ENCODE measurements at regions not wholly inside any gene's neighbourhood (a gene's known extent, or its start where the extent isn't known, plus 50 kb on each side); places are given as distances from the start of the nearest gene placed in this dataset.

DNA sequence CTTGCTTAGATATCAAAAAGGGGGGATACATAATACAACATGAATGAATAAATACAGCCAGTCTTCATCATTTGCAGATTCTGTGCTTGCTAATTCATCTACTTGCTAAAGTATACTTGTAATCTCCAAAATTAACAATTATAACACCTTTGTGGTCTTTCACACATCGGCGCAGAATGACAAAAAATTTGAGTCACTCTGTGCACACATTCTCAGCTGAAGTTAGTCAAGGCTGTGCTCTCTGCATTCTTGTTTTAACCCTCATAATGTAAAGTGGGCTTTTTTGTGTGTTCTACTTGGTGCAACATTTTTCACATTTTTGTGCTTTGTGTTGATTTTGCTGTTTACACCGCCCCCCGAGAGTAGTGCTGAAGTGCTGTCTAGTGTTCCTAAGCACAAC lies 65.8 kb upstream of the GPRIN3 start:
- no peak overlapping the region for H4K8ac ChIP-seq (ENCODE audit: low read depth, low read length)
- peaks cover 0 to 3% of the 10 kb centered on the region in 2 donors for H3K4me1 ChIP-seq (ENCODE audit: control insufficient read depth in 2 of 2, insufficient read depth in 1 of 2, low read depth in 1 of 2, low read length in 2 of 2)
- H3K4ac ChIP-seq (ENCODE audit: low read length), result no peak overlapping the region
- H3K18ac ChIP-seq (ENCODE audit: low read length), result no peak overlapping the region
- H3K4me3 ChIP-seq (ENCODE audit: low read length in 2 of 2), result no peak overlapping the region
- no peak overlapping the region for H2AK5ac ChIP-seq (ENCODE audit: low read depth, low read length)
- H4K91ac ChIP-seq (ENCODE audit: low read depth, low read length, poor library complexity), result no peak overlapping the region
- no peak overlapping the region for H3K14ac ChIP-seq (ENCODE audit: low read length)
- H3K36me3 ChIP-seq (replicated peaks in 1 of 2; ENCODE audit: control insufficient read depth in 2 of 2, insufficient read depth in 2 of 2, low read length in 2 of 2), result no peaks in the 10 kb centered on the region
- no peak overlapping the region for H2BK12ac ChIP-seq (ENCODE audit: low read length)
- H2BK5ac ChIP-seq (ENCODE audit: low read length), result no peak overlapping the region
- WGBS, 2 donors (ENCODE audit: extremely low coverage in 2 of 2, insufficient read length in 2 of 2, insufficient replicate concordance in 1 of 2), result no CpG with 5 or more reads among the region's 4 CpGs
- no peak overlapping the region for H2BK120ac ChIP-seq (ENCODE audit: low read depth, low read length)
- no peak overlapping the region for H3K4me2 ChIP-seq (ENCODE audit: insufficient read depth, low read length, poor library complexity, severe bottlenecking)
- H3K79me1 ChIP-seq (ENCODE audit: low read depth, low read length), result no peaks in the 10 kb centered on the region
- no peak for DNase-seq (ENCODE audit: low spot score)
- H2AFZ ChIP-seq (ENCODE audit: low read length), result no peak overlapping the region
- no peak overlapping the region for H3K27ac ChIP-seq (replicated peaks; ENCODE audit: low read length)
- H3K9me3 ChIP-seq (replicated peaks in 1 of 2; ENCODE audit: control insufficient read depth in 2 of 2, insufficient read depth in 1 of 2, low read depth in 1 of 2, low read length in 2 of 2), result no peaks in the 10 kb centered on the region
- no peaks in the 10 kb centered on the region for H3K27me3 ChIP-seq (ENCODE audit: control insufficient read depth in 3 of 3, insufficient read depth in 3 of 3, low read depth in 1 of 3, low read length in 3 of 3)
- H2BK15ac ChIP-seq (ENCODE audit: low read length), result no peak overlapping the region
- H3K9ac ChIP-seq (ENCODE audit: low read depth, low read length, poor library complexity), result no peak overlapping the region
- no peak overlapping the region for H3K23ac ChIP-seq (ENCODE audit: low read depth, low read length, poor library complexity)

- Histone ChIP-seq H2BK15ac (ENCODE audit: low read length) (no peak overlapping the region), H2BK5ac (ENCODE audit: low read length) (no peak overlapping the region), H3K27ac (replicated peaks; ENCODE audit: low read length) (no peak overlapping the region), H3K9ac (ENCODE audit: low read depth, low read length, poor library complexity) (no peak overlapping the region), H3K4me1 (ENCODE audit: control insufficient read depth in 2 of 2, insufficient read depth in 1 of 2, low read depth in 1 of 2, low read length in 2 of 2) (peaks cover 0 to 3% of the 10 kb centered on the region in 2 donors), H2BK120ac (ENCODE audit: low read depth, low read length) (no peak overlapping the region), H3K14ac (ENCODE audit: low read length) (no peak overlapping the region), H4K8ac (ENCODE audit: low read depth, low read length) (no peak overlapping the region), H3K18ac (ENCODE audit: low read length) (no peak overlapping the region), H3K23ac (ENCODE audit: low read depth, low read length, poor library complexity) (no peak overlapping the region), H3K4me2 (ENCODE audit: insufficient read depth, low read length, poor library complexity, severe bottlenecking) (no peak overlapping the region), H2BK12ac (ENCODE audit: low read length) (no peak overlapping the region), H4K91ac (ENCODE audit: low read depth, low read length, poor library complexity) (no peak overlapping the region), H2AFZ (ENCODE audit: low read length) (no peak overlapping the region), H3K4me3 (ENCODE audit: low read length in 2 of 2) (no peak overlapping the region), H3K79me1 (ENCODE audit: low read depth, low read length) (no peaks in the 10 kb centered on the region), H3K27me3 (ENCODE audit: control insufficient read depth in 3 of 3, insufficient read depth in 3 of 3, low read depth in 1 of 3, low read length in 3 of 3) (no peaks in the 10 kb centered on the region), H3K9me3 (replicated peaks in 1 of 2; ENCODE audit: control insufficient read depth in 2 of 2, insufficient read depth in 1 of 2, low read depth in 1 of 2, low read length in 2 of 2) (no peaks in the 10 kb centered on the region), H3K4ac (ENCODE audit: low read length) (no peak overlapping the region), H2AK5ac (ENCODE audit: low read depth, low read length) (no peak overlapping the region), H3K36me3 (replicated peaks in 1 of 2; ENCODE audit: control insufficient read depth in 2 of 2, insufficient read depth in 2 of 2, low read length in 2 of 2) (no peaks in the 10 kb centered on the region)
- DNase-seq (ENCODE audit: low spot score), result no peak
- no CpG with 5 or more reads among the region's 3 CpGs for WGBS, 2 donors (ENCODE audit: extremely low coverage in 2 of 2, insufficient read length in 2 of 2, insufficient replicate concordance in 1 of 2)
Measured at GRCh38 chr4:89371614-89372013, 64.0 kb upstream of the GPRIN3 start.

DNA sequence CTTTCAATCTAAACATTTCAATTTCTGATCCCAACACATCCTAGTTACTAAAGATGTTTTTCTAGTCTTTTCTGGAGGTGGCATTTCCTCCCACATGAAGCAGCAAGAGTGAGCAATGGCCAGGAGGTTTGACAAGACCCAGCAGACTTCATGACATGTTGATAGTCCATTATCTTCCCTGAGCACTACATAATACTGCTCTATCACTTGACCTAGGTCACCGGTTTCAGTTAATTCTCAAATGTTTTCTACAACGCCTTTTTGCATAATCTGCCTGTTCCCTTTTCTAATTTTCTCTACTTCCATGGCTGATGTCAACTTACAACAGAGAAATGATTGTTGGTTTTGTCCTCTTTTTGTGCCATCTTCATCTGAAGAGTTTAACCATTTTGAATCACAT lies 62.0 kb upstream of the GPRIN3 start:
- no peak overlapping the region for H2BK5ac ChIP-seq (ENCODE audit: low read length)
- no peak overlapping the region for H4K91ac ChIP-seq (ENCODE audit: low read depth, low read length, poor library complexity)
- no peak overlapping the region for H3K27ac ChIP-seq (replicated peaks; ENCODE audit: low read length)
- H3K14ac ChIP-seq (ENCODE audit: low read length), result no peak overlapping the region
- no peak overlapping the region for H2AK5ac ChIP-seq (ENCODE audit: low read depth, low read length)
- no peak overlapping the region for H4K8ac ChIP-seq (ENCODE audit: low read depth, low read length)
- peaks cover 0 to 3% of the 10 kb centered on the region in 2 donors for H3K4me1 ChIP-seq (ENCODE audit: control insufficient read depth in 2 of 2, insufficient read depth in 1 of 2, low read depth in 1 of 2, low read length in 2 of 2)
- H3K4ac ChIP-seq (ENCODE audit: low read length), result no peak overlapping the region
- no peak overlapping the region for H3K4me2 ChIP-seq (ENCODE audit: insufficient read depth, low read length, poor library complexity, severe bottlenecking)
- no peak overlapping the region for H3K9ac ChIP-seq (ENCODE audit: low read depth, low read length, poor library complexity)
- no peaks in the 10 kb centered on the region for H3K9me3 ChIP-seq (replicated peaks in 1 of 2; ENCODE audit: control insufficient read depth in 2 of 2, insufficient read depth in 1 of 2, low read depth in 1 of 2, low read length in 2 of 2)
- no peaks in the 10 kb centered on the region for H3K79me1 ChIP-seq (ENCODE audit: low read depth, low read length)
- H3K27me3 ChIP-seq (ENCODE audit: control insufficient read depth in 3 of 3, insufficient read depth in 3 of 3, low read depth in 1 of 3, low read length in 3 of 3), result no peaks in the 10 kb centered on the region
- no peak overlapping the region for H2BK120ac ChIP-seq (ENCODE audit: low read depth, low read length)
- H3K23ac ChIP-seq (ENCODE audit: low read depth, low read length, poor library complexity), result no peak overlapping the region
- no peak overlapping the region for H3K4me3 ChIP-seq (ENCODE audit: low read length in 2 of 2)
- no CpG with 5 or more reads among the region's 2 CpGs for WGBS, 2 donors (ENCODE audit: extremely low coverage in 2 of 2, insufficient read length in 2 of 2, insufficient replicate concordance in 1 of 2)
- no peaks in the 10 kb centered on the region for H3K36me3 ChIP-seq (replicated peaks in 1 of 2; ENCODE audit: control insufficient read depth in 2 of 2, insufficient read depth in 2 of 2, low read length in 2 of 2)
- DNase-seq (ENCODE audit: low spot score), result no peak
- H2BK15ac ChIP-seq (ENCODE audit: low read length), result no peak overlapping the region
- H3K18ac ChIP-seq (ENCODE audit: low read length), result no peak overlapping the region
- no peak overlapping the region for H2AFZ ChIP-seq (ENCODE audit: low read length)
- H2BK12ac ChIP-seq (ENCODE audit: low read length), result no peak overlapping the region

DNA sequence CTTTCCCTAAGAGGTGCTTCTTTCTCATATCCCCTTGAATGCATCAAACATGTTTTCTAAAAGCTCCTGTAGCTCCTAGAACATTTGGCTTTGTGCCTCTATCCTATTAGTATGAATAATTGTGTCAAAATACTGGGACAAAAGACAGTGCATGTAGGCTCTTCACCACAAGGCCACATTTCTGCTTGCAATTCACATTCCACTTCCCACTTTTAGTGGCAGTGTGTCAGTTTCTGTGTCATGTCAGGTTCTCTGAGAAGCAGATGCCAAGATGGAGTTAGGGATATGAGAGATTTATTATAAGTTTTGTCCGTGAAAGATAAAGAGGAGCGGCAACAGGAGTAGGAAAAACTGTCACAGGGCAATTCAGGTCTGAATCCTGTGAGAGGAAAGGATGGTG lies 61.3 kb upstream of the GPRIN3 start:
- Histone ChIP-seq H2BK15ac (ENCODE audit: low read length) (no peak overlapping the region), H3K9me3 (replicated peaks in 1 of 2; ENCODE audit: control insufficient read depth in 2 of 2, insufficient read depth in 1 of 2, low read depth in 1 of 2, low read length in 2 of 2) (no peaks in the 10 kb centered on the region), H3K18ac (ENCODE audit: low read length) (no peak overlapping the region), H2BK120ac (ENCODE audit: low read depth, low read length) (no peak overlapping the region), H3K36me3 (replicated peaks in 1 of 2; ENCODE audit: control insufficient read depth in 2 of 2, insufficient read depth in 2 of 2, low read length in 2 of 2) (no peaks in the 10 kb centered on the region), H3K79me1 (ENCODE audit: low read depth, low read length) (no peaks in the 10 kb centered on the region), H3K9ac (ENCODE audit: low read depth, low read length, poor library complexity) (no peak overlapping the region), H2AK5ac (ENCODE audit: low read depth, low read length) (no peak overlapping the region), H4K91ac (ENCODE audit: low read depth, low read length, poor library complexity) (no peak overlapping the region), H2BK5ac (ENCODE audit: low read length) (no peak overlapping the region), H3K23ac (ENCODE audit: low read depth, low read length, poor library complexity) (no peak overlapping the region), H4K8ac (ENCODE audit: low read depth, low read length) (no peak overlapping the region), H2BK12ac (ENCODE audit: low read length) (no peak overlapping the region), H3K4me3 (ENCODE audit: low read length in 2 of 2) (no peak overlapping the region), H3K27ac (replicated peaks; ENCODE audit: low read length) (no peak overlapping the region), H3K4me2 (ENCODE audit: insufficient read depth, low read length, poor library complexity, severe bottlenecking) (no peak overlapping the region), H3K14ac (ENCODE audit: low read length) (no peak overlapping the region), H3K27me3 (ENCODE audit: control insufficient read depth in 3 of 3, insufficient read depth in 3 of 3, low read depth in 1 of 3, low read length in 3 of 3) (no peaks in the 10 kb centered on the region), H3K4me1 (ENCODE audit: control insufficient read depth in 2 of 2, insufficient read depth in 1 of 2, low read depth in 1 of 2, low read length in 2 of 2) (peaks cover 0 to 3% of the 10 kb centered on the region in 2 donors), H2AFZ (ENCODE audit: low read length) (no peak overlapping the region), H3K4ac (ENCODE audit: low read length) (no peak overlapping the region)
- WGBS, 2 donors (ENCODE audit: extremely low coverage in 2 of 2, insufficient read length in 2 of 2, insufficient replicate concordance in 1 of 2), result no CpG with 5 or more reads among the region's 2 CpGs
- no peak for DNase-seq (ENCODE audit: low spot score)

Measured in neuronal stem cell (in vitro differentiated cells).